PC-9 (cell line): ENCODE measurements at regions not wholly inside any gene's neighbourhood (a gene's known extent, or its start where the extent isn't known, plus 50 kb on each side); places are given as distances from the start of the nearest gene placed in this dataset.

ENCODE experiments used
- CTCF ChIP-seq: fragments of 200-600 bp; sonication (generic); conservative IDR thresholded peaks from 2 replicates; pipeline ENCODE4 v1.6.1; 2017; ENCODE audit warnings: mixed run types, antibody characterized with exemption, mild to moderate bottlenecking, moderate library complexity
- EZH2 ChIP-seq: fragments of 200-600 bp; sonication (generic); IDR thresholded peaks from 2 replicates; pipeline ENCODE4 v1.8.0; 2017; ENCODE audit warnings: antibody characterized with exemption, low read depth

GRCh38 chr12:13727707-13728195 lies 253.7 kb downstream of the GRIN2B start:
- TF ChIP-seq CTCF (no peak), EZH2 (no peak)
